ENCODE measurements at regions not wholly inside any gene's neighbourhood (a gene's known extent, or its start where the extent isn't known, plus 50 kb on each side); places are given as distances from the start of the nearest gene placed in this dataset.

GRCh38 chr11:121958323-121958970 lies 157.6 kb downstream of the BLID start:
- no peak for TF ChIP-seq CTCF (conservative IDR thresholded peaks at IDR 0.05; ENCODE audit: low read length)
- TF ChIP-seq EZH2phosphoT487 (IDR thresholded peaks at IDR 0.05; ENCODE audit: borderline replicate concordance, low read depth, low read length), result no peak
